Daoy (cell line): ENCODE measurements at regions not wholly inside any gene's neighbourhood (a gene's known extent, or its start where the extent isn't known, plus 50 kb on each side); places are given as distances from the start of the nearest gene placed in this dataset.

ENCODE experiments used
- DNase-seq: peaks from one replicate; pipeline ENCODE4 v3.0.0-alpha.2; 2015; ENCODE audit warnings: low read depth

GRCh38 chr7:124497176-124497575 lies 268.4 kb downstream of the GPR37 start:
- no peak for DNase-seq

GRCh38 chr7:124489925-124490324 lies 275.7 kb downstream of the GPR37 start:
- no peak for DNase-seq

GRCh38 chr7:124489082-124489819 lies 276.3 kb downstream of the GPR37 start:
- DNase-seq: no peak

DNA sequence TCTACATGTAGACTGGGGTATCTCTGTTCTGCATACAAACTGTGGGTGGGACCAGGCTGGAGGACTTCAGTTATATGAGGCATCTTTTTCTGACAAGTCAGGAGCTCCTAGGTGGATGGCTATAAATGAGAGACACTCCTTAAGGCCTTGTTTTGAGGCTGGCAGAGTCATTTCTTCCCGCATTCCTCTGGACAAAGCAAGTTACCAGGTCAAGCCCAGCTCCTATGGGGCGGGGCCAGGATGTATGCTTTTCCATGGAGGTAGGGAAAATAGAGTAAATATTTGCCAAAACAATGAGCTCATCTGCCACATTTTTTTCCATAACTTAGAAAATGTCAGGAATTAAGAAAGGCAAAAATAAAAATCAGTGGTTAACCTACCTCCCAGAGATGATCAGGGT lies 283.4 kb downstream of the GPR37 start:
- DNase-seq: no peak

- DNase-seq: no peak
Measured at GRCh38 chr7:124480821-124481290, 284.7 kb downstream of the GPR37 start.

DNA sequence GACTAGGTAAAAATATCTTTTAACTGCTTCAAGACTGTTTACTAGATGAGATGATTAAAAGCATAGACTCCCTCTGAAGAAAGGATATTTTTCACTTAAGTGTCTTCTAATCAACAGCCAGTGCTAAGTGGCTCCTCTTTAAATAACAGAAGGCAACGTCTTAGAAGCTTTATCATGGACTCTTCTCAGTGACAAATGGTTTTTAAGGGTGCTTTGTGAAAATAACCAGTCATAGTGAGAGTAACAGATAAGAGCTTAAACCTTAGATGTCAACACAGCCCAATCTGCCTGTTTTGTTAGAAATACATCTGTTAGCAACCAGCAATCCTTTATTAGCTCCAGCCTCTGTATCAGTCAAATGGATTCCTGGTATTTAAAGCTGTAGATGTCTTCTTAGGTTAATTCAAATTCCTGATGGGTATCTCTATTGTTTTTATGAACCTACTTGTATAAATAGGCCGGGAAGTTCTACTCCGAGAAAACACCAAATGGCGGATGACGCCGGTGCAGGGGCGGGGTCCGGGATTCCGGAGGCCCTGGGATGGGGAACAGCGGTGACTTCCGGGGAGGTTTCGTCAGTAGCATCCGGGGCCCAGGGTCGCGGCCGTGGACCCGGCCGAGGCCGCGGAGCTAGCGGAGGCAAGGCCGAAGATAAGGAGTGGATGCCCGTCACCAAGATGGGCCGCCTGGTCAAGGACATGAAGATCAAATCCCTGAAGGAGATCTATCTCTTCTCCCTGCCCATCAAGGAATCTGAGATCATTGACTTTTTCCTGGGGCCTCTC lies 285.4 kb downstream of the GPR37 start:
- DNase-seq: no peak

- DNase-seq: no peak
Measured at GRCh38 chr7:124462249-124462648, 303.3 kb downstream of the GPR37 start.

DNA sequence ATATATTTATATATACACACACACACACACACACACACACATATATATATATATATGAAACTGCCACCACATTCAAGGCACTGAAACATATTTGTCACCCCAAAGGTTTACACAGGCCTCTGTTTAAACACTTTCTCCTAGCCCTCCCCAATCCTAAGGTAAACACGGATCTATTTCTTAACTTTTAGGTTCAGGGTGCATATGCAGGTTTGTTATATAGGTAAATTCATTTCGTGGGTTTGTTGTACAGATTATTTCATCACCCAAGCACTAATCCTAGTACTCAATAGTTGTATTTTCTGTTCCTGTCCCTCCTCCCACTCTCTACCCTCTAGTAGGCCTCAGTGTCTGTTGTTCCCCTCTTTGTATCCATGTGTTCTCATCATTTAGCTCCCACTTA lies 305.0 kb downstream of the GPR37 start:
- DNase-seq: no peak

- DNase-seq: no peak
Measured at GRCh38 chr7:124460056-124460450, 305.5 kb downstream of the GPR37 start.

DNA sequence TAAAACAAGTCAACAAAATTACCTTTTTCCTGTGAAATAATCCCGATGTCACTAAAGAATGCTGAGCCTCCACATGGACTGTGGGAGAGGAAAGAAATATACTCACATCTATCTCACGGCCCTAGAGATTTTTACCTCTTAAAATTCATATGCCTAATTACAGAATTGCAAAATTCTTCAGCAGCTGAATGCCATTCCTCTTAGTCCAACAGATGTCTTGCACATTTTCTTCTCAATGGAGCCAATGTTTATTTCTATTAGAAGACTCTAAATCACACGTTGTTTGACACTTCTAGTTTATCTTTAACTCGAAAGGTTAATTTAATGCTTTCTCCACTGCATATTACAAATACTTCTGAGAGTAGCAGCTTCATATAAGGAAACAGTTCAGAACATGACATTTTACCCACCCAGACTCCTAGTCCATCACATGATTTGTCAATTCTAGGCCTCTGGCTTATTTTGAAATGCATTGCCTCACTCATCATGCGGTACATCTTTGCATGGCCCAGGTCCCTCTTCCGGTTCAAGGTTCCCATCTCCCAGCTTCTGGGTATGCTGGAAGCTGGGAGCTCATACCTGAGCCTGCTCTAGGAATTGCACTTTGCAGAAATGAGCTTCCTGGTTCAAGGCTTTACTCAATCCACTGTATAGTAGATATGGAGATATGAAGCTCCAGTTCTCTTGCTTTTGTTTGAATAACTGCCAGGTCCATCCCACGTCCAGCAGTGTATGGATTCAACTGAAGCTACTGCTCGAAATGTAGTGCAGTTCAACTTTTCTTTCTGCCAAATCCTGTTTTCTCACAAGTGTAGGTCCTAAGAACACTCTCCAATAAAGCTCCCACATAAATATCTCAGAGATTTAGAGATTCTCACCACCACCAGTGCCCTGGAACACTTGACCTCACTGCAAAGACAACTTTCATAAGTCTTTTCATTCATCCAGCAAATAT lies 306.2 kb downstream of the GPR37 start:
- DNase-seq: no peak

DNA sequence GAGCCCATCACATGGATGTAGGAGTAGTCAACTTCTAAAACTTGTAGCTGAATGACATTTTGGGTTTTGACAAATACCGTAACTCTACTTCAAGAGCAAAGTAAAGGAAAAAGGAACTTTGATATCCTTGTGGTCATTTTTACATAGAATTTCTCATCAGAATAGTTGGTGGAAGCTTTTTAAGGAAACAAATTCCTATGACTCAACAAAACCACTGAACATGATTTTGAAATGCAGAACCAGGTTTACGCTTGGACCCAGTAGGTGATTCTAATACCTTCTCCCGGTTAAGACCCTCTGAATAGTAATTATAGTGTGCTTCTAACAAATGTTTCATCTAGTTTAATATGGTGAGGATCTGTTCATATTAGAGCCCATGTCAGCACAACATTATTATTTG lies 307.8 kb downstream of the GPR37 start:
- DNase-seq: no peak

- DNase-seq: no peak
Measured at GRCh38 chr7:124456286-124456685, 309.3 kb downstream of the GPR37 start.

GRCh38 chr7:124452186-124452585 lies 313.4 kb downstream of the GPR37 start:
- DNase-seq: no peak

GRCh38 chr7:124449896-124450295 lies 315.7 kb downstream of the GPR37 start:
- DNase-seq: no peak

DNA sequence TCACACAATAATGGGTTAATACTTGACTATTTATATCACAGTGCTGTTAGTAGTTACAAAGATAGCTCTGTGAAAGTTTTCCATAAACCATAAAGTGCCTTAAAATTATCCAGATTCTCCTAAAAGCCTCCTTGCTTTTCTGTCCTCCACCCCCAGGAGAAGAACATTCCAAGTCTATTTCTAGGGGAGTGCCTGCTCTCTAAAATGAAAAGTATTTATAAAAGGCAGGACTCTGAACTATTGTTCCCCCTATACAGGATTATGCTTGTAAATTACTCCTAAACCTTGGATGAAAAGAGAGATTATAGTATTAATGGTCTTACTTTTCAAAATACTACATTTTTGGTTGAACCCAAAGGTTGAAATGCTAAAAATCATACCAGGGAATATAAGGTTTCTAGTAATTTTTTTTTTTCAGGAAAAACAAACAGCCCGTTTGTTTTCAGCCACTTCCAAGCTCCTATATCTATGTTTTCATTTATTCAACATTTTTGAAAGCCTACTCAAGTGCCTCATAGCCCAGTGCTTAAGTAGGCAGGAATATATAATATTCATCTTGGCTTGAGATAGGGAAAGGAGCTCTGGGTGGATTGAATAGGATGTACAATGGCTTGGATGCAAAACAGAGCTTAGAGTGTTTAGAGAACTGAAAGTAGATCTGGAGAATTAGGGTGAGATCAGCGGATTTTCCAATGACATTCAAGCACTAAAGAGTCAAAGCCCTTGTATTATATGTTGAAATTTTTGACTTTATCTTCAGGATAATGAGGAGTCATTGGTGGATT lies 320.7 kb downstream of the GPR37 start:
- DNase-seq: no peak

DNA sequence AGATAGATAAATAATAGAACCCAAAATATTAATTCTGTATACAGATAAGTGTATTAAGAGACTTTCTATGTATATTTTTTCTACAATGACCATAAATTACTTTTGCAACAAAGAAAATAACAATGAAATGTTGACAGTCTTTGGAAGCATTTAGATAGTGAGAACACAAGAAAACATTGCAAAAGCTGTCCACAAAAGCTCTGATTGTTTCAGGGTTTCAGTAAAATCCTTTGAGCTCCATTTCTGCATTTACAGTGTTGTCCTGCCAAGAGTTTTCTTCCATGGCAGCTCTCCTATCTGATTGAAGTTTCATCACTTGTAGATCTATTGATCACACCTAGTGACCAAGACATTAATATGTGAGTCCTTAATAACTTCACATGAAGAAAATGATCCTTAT lies 321.8 kb downstream of the GPR37 start:
- DNase-seq: no peak

- DNase-seq: no peak
Measured at GRCh38 chr7:124440081-124440480, 325.5 kb downstream of the GPR37 start.

- DNase-seq: no peak
Measured at GRCh38 chr7:124432009-124432578, 333.5 kb downstream of the GPR37 start.

DNA sequence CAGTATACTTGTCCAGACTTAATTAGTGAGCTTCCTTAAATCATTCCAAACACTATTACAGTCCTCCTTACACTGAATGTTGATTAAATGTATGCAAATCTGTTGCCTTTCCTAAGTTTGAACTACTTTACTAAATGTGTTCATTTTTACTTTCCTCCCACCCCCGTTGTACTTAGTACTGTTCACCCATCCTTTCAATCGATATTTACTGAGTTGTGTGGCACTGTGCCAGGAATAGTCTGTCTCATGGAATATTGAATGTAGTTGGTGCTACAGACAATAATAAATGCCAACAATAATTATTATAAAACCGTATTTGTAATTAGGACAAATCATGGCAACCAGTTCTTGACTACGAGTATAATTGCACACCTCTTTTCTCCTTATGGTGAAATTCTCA lies 335.7 kb downstream of the GPR37 start:
- no peak for DNase-seq

GRCh38 chr7:124428781-124429180 lies 336.8 kb downstream of the GPR37 start:
- DNase-seq: no peak

DNA sequence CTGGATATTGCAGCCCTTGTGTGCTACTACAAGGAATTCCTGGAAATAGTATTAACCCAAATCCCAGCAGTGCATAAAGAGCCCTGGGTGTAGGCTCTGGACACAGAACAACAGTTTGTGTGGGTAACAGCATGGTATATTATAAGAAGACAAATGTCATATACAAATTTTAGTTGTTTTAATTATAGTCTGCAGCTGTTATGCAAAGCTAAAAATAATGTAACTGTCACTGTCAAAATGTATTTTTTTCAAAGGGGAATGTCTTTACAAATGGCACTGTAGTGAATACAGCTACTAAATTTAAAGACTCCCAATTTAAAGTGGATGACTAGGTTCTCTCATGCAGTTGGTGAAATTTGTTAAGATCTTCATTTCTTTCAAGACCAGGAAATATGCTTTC lies 339.0 kb downstream of the GPR37 start:
- DNase-seq: no peak
